ENCODE measurements at regions not wholly inside any gene's neighbourhood (a gene's known extent, or its start where the extent isn't known, plus 50 kb on each side); places are given as distances from the start of the nearest gene placed in this dataset.

DNA sequence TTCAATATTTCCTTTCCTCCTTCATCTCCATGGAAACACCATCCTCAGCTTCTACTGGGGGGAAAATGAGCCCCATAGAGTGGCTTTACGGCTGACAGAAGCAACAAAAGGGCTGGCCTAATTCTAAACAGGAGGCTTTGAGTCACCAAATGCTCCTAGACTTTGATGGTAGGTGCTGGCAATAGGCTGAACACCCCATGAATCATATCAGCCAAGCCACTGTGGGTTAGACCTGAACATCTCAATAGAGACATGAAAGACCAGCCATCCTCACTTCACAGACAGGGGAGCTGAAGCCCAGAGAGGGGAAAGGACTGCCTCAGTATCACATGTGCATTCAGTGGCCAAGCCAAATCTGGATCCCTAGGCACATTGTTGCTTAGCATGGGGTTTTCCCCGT, 107.6 kb downstream of the AMER1 start:
- DNase-seq (ENCODE audit: low spot score), result no peak

DNA sequence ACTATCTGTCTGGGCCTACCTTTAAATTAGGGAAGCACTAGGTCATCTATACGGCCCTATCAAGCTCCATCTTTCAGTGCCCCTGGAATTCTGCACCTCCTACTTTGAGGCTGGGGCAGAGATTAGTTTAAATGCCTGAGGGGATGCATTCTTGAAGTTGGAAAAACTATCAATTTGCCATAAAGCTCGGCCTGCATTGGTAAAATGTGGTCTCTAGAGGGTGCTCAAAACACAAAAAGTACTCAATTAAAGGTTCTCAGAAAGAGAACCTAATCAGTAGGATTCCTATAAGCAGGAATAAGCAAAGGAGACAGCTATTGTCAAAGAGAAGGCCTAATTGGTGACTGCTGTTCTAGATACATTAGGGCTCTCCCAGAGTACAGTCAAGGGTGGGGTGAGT, 111.7 kb downstream of the AMER1 start:
- peak; percentile 19 for DNase-seq (ENCODE audit: low spot score)

Data from NAMALWA (cell line).